ENCODE measurements at regions not wholly inside any gene's neighbourhood (a gene's known extent, or its start where the extent isn't known, plus 50 kb on each side); places are given as distances from the start of the nearest gene placed in this dataset.
"Not testable (repeated sequence)": the region's sequence is repeated elsewhere in the genome, so short reads cannot be mapped to it uniquely, and the experiment has no call there.

DNA sequence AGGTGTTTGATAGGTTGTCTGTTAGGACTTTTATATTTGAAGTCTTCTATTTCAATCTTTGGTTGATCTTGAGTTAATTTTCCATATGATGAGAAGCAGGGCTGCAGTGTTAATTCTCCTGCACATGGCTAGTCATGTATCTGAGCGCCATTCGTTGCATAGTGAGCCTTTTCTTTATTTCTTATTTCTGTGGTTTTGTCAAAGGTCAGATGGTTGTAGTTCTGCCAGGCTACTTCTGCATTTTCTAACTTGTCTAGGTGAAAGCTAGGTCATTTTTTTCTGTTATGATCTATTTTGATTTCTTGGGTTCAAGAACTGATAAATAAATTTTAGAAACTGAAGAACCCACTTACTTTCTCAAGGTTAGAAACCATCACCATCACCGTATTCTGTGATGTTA lies 56.7 kb downstream of the CCDC74A start:
- H3K4me1 Mint-ChIP-seq, result no peaks in the 10 kb centered on the region
- H3K27me3 Mint-ChIP-seq (ENCODE audit: low read depth), result peaks cover 10% of the 10 kb centered on the region
- no peak overlapping the region for H3K4me3 Mint-ChIP-seq
- H3K9me3 Mint-ChIP-seq, result no peaks in the 10 kb centered on the region
- TF ChIP-seq, protein P1, sequence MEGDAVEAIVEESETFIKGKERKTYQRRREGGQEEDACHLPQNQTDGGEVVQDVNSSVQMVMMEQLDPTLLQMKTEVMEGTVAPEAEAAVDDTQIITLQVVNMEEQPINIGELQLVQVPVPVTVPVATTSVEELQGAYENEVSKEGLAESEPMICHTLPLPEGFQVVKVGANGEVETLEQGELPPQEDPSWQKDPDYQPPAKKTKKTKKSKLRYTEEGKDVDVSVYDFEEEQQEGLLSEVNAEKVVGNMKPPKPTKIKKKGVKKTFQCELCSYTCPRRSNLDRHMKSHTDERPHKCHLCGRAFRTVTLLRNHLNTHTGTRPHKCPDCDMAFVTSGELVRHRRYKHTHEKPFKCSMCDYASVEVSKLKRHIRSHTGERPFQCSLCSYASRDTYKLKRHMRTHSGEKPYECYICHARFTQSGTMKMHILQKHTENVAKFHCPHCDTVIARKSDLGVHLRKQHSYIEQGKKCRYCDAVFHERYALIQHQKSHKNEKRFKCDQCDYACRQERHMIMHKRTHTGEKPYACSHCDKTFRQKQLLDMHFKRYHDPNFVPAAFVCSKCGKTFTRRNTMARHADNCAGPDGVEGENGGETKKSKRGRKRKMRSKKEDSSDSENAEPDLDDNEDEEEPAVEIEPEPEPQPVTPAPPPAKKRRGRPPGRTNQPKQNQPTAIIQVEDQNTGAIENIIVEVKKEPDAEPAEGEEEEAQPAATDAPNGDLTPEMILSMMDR (IDR thresholded peaks at IDR 0.05; ENCODE audit: unreplicated experiment in 3 of 3), result no peak
- no peak overlapping the region for H3K27ac Mint-ChIP-seq
- H3K36me3 Mint-ChIP-seq (ENCODE audit: low read depth), result no peaks in the 10 kb centered on the region

DNA sequence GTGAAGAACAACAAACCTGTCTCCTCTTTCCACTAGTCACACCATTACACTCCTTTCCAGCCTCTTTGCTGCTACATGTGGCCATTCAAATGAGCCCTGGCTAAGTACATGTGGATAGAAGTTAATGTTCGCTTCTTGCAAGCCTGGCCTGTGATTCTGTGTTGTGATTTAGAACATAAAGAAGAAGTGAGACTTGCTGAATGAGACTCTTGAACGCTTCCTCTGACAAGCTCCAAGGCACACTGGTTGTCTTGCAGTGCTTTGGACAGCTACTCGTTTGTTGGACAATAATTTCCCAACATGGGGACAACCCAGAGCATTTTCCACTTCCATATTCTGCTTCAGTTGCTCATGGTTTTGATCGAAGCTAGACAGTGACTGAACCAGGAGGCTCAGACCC lies 57.3 kb downstream of the CCDC74A start:
- no peaks in the 10 kb centered on the region for H3K9me3 Mint-ChIP-seq
- peaks cover 9% of the 10 kb centered on the region for H3K27me3 Mint-ChIP-seq (ENCODE audit: low read depth)
- no peak overlapping the region for H3K4me3 Mint-ChIP-seq
- H3K27ac Mint-ChIP-seq, result no peak overlapping the region
- TF ChIP-seq, protein P1 (IDR thresholded peaks at IDR 0.05; ENCODE audit: unreplicated experiment in 3 of 3), result no peak
- no peaks in the 10 kb centered on the region for H3K36me3 Mint-ChIP-seq (ENCODE audit: low read depth)
- no peaks in the 10 kb centered on the region for H3K4me1 Mint-ChIP-seq

DNA sequence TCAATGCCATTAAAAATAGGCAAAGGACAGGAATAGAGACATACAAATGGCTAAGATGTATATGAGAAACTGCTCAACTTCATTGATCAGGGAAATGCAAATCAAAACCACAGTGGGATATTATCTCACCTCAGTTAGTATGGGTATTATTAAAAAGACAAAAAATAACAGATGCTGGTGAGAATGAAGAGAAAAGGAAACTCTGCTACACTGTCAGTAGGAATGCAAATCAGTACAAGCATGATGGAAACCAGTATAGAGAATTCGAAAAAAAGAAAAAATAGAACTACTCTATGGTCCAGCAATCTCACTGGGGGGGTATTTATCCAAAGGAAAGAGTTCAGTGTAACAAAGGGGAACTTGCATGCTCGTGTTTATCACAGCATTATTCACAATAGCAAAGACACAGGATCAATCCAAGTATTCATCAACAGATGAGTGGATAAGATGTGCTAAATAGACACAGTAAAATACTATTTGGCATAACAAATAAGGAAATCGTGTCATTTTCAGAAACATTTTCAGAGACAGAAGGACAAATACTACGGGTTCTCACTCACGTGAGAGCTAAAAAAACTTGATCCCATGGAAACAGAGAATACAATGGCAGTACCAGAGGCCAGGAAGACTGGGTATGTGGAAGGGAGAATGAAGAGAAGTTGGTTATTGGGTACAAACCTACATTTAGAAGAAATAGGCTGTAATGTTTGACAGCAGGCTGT lies 60.6 kb downstream of the CCDC74A start:
- H3K4me1 Mint-ChIP-seq, result no peaks in the 10 kb centered on the region
- H3K4me3 Mint-ChIP-seq, result no peak overlapping the region
- H3K9me3 Mint-ChIP-seq, result no peaks in the 10 kb centered on the region
- peaks cover 13% of the 10 kb centered on the region for H3K27me3 Mint-ChIP-seq (ENCODE audit: low read depth)
- H3K36me3 Mint-ChIP-seq (ENCODE audit: low read depth), result no peaks in the 10 kb centered on the region
- no peak overlapping the region for H3K27ac Mint-ChIP-seq
- TF ChIP-seq, protein P1 (IDR thresholded peaks at IDR 0.05; ENCODE audit: unreplicated experiment in 3 of 3), result no peak

DNA sequence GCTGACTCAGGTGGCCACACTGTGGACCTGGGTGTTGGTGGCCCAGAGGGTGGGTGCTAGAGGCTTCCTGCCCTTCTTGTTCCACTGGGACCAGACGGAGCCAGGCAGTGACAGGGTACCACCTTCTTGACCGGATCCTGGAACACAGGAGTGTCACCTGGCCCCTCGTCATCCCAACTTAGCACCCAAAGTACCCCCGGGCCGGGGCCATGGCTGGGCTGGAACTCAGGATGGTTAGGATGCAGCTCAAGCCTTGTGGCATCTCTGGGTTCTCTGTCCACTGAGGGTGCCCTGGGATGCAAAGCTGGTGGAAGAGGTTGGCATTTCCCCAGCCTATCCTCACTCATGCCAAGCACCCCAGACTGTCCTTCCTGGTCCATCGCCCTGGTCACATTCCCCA lies 61.4 kb downstream of the CCDC74A start:
- not testable (repeated sequence) for H3K27ac Mint-ChIP-seq; H3K4me3 Mint-ChIP-seq; H3K27me3 Mint-ChIP-seq (ENCODE audit: low read depth); H3K36me3 Mint-ChIP-seq (ENCODE audit: low read depth); H3K4me1 Mint-ChIP-seq; H3K9me3 Mint-ChIP-seq

DNA sequence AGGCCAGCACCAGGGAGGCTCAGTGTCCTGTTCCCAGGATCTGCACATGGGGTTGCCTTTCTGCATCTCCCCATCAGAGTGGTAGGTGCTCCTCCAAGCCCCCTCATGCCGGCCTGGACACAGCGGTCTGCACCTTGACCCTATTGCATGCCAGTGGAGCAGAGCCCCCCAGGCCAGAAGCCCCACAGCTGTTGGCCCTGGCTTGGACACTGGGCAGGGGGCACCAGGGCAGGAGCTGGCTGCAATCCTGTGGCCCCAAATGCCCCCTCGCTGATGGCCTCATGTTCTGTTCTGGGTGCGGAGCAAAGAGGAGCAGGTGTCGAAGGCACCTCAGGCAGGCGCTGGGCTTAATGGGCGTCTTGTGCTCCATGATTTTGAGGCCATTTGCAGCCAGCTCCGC lies 62.7 kb downstream of the CCDC74A start:
- H3K4me3 Mint-ChIP-seq, result no peak overlapping the region
- no peaks in the 10 kb centered on the region for H3K4me1 Mint-ChIP-seq
- no peak overlapping the region for H3K27ac Mint-ChIP-seq
- peaks cover 8% of the 10 kb centered on the region for H3K27me3 Mint-ChIP-seq (ENCODE audit: low read depth)
- H3K9me3 Mint-ChIP-seq, result no peaks in the 10 kb centered on the region
- H3K36me3 Mint-ChIP-seq (ENCODE audit: low read depth), result no peaks in the 10 kb centered on the region
- TF ChIP-seq, protein P1 (IDR thresholded peaks at IDR 0.05; ENCODE audit: unreplicated experiment in 3 of 3), result no peak

DNA sequence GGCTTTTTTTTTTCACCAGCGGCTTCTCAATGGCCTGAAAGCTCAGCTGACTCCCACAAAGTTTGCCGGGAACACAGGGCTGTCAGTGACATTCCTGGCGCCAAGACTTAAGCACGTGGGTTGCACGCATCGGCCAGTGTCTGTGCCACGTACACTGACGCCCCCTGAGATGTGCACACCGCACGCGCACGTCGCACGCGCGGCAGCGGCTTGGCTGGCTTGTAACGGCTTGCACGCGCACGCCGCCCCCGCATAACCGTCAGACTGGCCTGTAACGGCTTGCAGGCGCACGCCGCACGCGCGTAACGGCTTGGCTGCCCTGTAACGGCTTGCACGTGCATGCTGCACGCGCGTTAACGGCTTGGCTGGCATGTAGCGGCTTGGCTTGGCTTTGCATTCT lies 63.2 kb downstream of the CCDC74A start:
- no peak overlapping the region for H3K27ac Mint-ChIP-seq
- H3K27me3 Mint-ChIP-seq (ENCODE audit: low read depth), result peaks cover 8% of the 10 kb centered on the region
- H3K9me3 Mint-ChIP-seq, result no peaks in the 10 kb centered on the region
- TF ChIP-seq, protein P1 (IDR thresholded peaks at IDR 0.05; ENCODE audit: unreplicated experiment in 3 of 3), result no peak
- H3K4me1 Mint-ChIP-seq, result no peaks in the 10 kb centered on the region
- H3K36me3 Mint-ChIP-seq (ENCODE audit: low read depth), result no peaks in the 10 kb centered on the region
- no peak overlapping the region for H3K4me3 Mint-ChIP-seq

DNA sequence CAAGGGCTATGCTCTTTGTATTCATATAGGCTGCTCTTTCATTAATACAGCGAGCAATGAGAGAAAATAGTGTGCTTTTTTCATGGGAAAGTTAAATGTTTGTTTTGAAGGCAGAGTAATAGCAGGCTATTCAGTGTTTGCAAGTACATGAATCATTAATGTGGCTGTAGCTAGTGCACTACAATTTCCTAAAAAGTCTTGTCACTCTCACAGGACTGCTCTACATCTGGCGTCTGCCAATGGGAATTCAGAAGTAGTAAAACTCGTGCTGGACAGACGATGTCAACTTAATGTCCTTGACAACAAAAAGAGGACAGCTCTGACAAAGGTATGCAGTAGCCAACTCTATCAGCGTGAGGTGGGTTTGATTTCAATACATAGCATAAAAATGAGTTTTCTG lies 68.9 kb downstream of the CCDC74A start:
- H3K4me1 Mint-ChIP-seq; H3K9me3 Mint-ChIP-seq; H3K27me3 Mint-ChIP-seq (ENCODE audit: low read depth); H3K27ac Mint-ChIP-seq; H3K36me3 Mint-ChIP-seq (ENCODE audit: low read depth); H3K4me3 Mint-ChIP-seq: not testable (repeated sequence)

DNA sequence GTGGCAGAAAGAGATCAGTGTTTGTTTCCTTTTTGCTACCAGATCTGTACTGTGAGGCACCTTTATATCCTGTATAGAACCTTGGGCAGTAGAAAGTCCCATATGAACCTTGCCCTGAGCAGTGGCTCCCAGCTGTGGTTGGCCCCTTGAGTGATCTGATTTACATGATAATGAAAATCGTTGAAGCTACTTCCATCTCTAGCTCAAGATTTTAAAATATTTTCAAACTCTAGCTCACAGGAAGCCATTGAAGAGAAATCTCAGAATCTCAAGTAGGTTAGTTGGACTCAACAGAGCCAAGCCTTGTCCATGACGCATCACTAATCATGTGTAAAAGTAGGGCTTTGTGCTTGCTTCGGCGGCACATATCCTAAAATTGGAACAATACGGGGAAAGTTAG lies 74.8 kb downstream of the CCDC74A start:
- not testable (repeated sequence) for H3K36me3 Mint-ChIP-seq (ENCODE audit: low read depth); H3K9me3 Mint-ChIP-seq; H3K27me3 Mint-ChIP-seq (ENCODE audit: low read depth); H3K27ac Mint-ChIP-seq; H3K4me3 Mint-ChIP-seq
- peaks cover 22% of the 10 kb centered on the region for H3K4me1 Mint-ChIP-seq

DNA sequence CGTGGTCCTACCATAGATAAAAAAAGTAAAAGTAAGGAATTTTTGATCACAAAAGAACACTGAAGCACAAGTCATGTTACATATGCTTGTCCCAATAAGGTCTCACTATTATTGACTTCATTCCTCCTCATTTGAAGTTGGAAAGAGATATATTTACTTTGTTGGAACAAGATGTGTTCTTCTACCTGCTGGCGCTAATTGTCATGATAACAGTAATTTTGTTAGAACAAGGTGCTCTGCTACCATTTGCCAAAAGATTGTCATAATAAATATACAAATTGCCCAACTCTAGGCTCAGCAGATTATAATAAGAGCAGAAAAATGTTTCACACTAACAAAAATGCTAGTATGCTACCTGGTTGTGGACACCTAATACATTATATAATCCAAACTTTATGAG lies 77.0 kb downstream of the CCDC74A start:
- not testable (repeated sequence) for H3K27ac Mint-ChIP-seq; H3K4me3 Mint-ChIP-seq; H3K9me3 Mint-ChIP-seq; H3K36me3 Mint-ChIP-seq (ENCODE audit: low read depth); H3K27me3 Mint-ChIP-seq (ENCODE audit: low read depth)
- peaks cover 25% of the 10 kb centered on the region for H3K4me1 Mint-ChIP-seq

DNA sequence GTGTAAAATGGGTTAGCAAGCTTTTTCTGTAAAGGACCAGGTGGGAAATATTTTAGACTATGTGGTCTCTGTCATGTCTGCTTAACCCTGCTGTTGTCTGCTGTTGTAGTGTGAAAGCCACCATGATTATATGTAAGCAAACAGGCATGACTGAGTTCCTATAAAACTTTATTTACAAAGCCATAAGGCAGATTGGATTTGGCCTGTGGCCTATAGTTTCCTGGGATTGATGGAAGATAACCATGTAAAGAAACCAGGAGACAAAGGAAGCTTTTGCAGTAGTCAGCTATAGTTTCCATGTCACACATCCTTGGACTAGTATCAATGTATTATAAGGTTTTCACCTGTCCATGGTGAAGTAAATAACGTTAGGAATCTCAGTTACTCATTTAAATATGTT lies 78.7 kb downstream of the CCDC74A start:
- H3K36me3 Mint-ChIP-seq (ENCODE audit: low read depth); H3K4me3 Mint-ChIP-seq; H3K9me3 Mint-ChIP-seq; H3K27me3 Mint-ChIP-seq (ENCODE audit: low read depth): not testable (repeated sequence)
- H3K27ac Mint-ChIP-seq, result peak overlapping the region in 1 of 3 experiments; percentile 37
- peaks cover 25% of the 10 kb centered on the region for H3K4me1 Mint-ChIP-seq

Data from nephron (organoid).